Stimulated activated CD4-positive, alpha-beta T cell treated with anti-CD3 and anti-CD28 coated beads, Interleukin-1b, Interleukin-23, amount 100 ng/mL, for 24 hours (primary cell): ENCODE measurements at regions not wholly inside any gene's neighbourhood (a gene's known extent, or its start where the extent isn't known, plus 50 kb on each side); places are given as distances from the start of the nearest gene placed in this dataset.
"Not testable (repeated sequence)": the region's sequence is repeated elsewhere in the genome, so short reads cannot be mapped to it uniquely, and the experiment has no call there.

Experiments used
- DNase-seq, 4 experiments: peaks; one replicate each; pipeline ENCODE4 v3.0.0-alpha.2; 2020; ENCODE audit warnings: low read depth in 4 of 4, low spot score in 1 of 4

- no peak for DNase-seq
Observed at GRCh38 chr4:124432500-124432899, 280.0 kb downstream of the ANKRD50 start.

DNA sequence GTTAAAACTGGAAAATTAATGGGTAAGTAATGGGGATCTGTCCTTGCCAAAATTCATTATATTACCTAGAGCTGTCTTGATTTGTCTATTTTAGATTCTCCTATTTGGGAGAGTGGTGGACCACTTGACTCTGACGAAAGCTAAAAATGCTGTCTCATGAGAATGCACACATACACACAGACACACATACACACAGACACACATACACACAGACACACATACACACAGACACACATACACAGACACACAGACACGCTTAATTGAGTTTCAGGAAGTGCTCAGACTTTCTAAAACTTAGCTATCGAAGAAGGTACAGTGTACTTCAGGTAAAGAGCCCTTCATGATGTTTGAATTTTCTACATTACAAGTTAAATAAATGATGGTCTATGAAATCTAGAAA lies 279.5 kb downstream of the ANKRD50 start:
- no peak for DNase-seq

DNA sequence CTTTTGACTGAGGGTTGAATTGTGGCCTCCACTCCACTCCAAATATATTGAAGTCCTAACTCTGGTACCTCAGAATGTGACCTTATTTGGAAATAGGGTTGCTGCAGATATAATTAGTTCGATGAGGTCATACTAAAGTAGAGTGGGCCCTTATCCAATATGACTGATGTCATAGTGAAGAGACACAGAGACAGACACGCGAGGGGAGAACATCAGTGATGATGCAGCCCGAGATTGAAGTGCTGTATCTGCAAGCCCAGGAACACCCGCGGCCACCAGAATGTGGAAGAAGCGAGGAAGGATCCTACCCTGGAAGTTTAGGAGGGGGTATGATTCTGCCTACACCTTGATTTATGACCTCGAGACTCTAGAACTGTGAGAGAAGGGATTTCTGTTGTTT lies 279.0 kb downstream of the ANKRD50 start:
- DNase-seq, result no peak

GRCh38 chr4:124435274-124435950 lies 277.1 kb downstream of the ANKRD50 start:
- no peak for DNase-seq

GRCh38 chr4:124437853-124438495 lies 274.6 kb downstream of the ANKRD50 start:
- DNase-seq, result no peak

GRCh38 chr4:124445071-124445470 lies 267.5 kb downstream of the ANKRD50 start:
- DNase-seq, result no peak

DNA sequence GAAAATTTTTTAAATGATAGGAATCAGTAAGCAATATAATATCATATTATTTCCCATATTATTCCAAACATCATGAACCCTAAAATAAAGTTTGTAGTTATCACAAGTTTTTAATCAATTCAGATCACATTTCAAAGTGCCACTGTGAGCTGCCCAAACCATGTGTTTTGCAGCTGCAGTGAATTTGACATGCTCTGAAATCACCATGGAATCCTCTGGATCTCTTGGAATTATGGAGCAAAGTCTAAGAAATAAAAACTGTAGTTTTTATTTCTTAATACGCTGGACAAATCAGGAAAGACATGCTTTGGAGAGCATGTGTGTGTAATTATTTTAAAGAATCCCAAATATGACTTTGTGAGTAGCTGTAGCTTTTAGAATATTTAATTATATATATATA lies 262.7 kb downstream of the ANKRD50 start:
- DNase-seq, result no peak

DNA sequence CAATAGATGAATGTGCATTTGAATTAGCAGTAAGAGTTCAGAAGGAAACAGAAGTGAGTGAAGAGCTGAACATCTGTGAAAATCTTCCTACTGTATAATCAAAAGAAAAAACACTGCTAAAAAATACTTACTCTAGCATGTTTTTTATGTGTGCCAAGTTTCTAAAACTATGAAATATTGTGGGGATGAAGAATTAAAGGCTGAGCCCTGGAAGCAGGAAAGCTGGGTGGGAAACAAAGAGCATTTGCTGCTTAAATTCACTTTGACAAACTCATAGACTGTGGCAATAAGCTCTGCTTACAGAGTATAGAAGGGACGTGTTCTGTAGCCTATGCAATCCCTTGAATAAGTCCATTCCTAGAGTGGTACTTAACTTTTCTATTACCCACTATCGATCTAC lies 261.7 kb downstream of the ANKRD50 start:
- no peak for DNase-seq

- no peak for DNase-seq
Observed at GRCh38 chr4:124454772-124455270, 257.7 kb downstream of the ANKRD50 start.

- DNase-seq, result no peak
Observed at GRCh38 chr4:124455671-124456070, 256.9 kb downstream of the ANKRD50 start.

- DNase-seq, result no peak
Observed at GRCh38 chr4:124459196-124459940, 253.2 kb downstream of the ANKRD50 start.

GRCh38 chr4:124459941-124460310 lies 252.6 kb downstream of the ANKRD50 start:
- no peak for DNase-seq

GRCh38 chr4:124461592-124461991 lies 250.9 kb downstream of the ANKRD50 start:
- DNase-seq, result not testable (repeated sequence)

GRCh38 chr4:124462954-124463828 lies 249.3 kb downstream of the ANKRD50 start:
- no peak for DNase-seq

- DNase-seq, result no peak
Observed at GRCh38 chr4:124464836-124465235, 247.7 kb downstream of the ANKRD50 start.

DNA sequence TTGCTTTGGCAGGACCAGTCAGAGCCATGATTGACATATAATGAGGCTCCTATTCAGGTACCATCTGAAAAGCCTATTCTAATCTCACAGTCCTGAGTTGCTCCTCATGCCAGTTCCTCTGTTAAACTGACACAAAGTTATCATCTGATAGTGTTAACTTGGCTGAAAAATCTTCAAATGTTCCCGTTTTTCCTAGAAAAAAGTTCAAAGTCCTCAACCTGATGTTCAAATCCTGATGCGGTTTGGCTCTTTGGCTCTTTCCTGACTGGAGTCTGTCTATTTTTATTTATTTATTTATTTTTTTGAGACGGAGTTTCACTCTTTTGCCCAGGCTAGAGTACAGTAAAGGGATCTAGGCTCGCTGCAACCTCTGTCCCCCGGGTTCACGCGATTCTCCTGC lies 244.2 kb downstream of the ANKRD50 start:
- no peak for DNase-seq

GRCh38 chr4:124469981-124470380 lies 242.6 kb downstream of the ANKRD50 start:
- no peak for DNase-seq

DNA sequence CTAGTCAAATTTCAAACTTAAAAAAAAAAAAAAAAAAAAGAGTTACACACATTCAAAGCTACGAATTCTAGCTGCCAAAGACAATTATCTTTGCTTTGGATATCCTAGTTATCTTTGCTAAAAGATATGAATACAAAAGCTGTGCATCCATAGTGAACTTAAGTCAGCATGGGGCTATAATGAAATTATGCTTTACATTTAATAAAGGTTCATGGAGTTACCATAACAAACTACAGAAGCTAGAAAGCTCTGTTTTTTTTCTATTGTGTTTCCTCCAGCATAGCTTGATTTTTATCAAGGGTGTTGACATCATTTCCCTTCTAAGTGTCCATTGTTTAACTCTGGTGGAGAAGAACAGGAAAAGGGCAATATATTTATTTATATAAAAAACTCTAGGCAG lies 234.1 kb downstream of the ANKRD50 start:
- no peak for DNase-seq

- no peak for DNase-seq
Observed at GRCh38 chr4:124480061-124480460, 232.5 kb downstream of the ANKRD50 start.

- no peak for DNase-seq
Observed at GRCh38 chr4:124481123-124481522, 231.4 kb downstream of the ANKRD50 start.
